Right lobe of liver (tissue), 4 donors: ENCODE measurements at regions not wholly inside any gene's neighbourhood (a gene's known extent, or its start where the extent isn't known, plus 50 kb on each side); places are given as distances from the start of the nearest gene placed in this dataset.
"Not testable (repeated sequence)": the region's sequence is repeated elsewhere in the genome, so short reads cannot be mapped to it uniquely, and the experiment has no call there.

Experiments used
- POLR2A ChIP-seq: fragments of 450-650 bp; IDR thresholded peaks from one replicate; pipeline ENCODE4 v1.6.1; 2017; ENCODE audit warnings: antibody characterized with exemption, mild to moderate bottlenecking
- TF ChIP-seq, protein P1 (sequence below), 4 donors: fragments of 200-600 bp in 3 of 4; fragments of 450-650 bp in 1 of 4; IDR thresholded peaks; one replicate each; pipeline versions ENCODE4 v1.5.1 to v1.8.0; 2016 to 2022; ENCODE audit warnings: antibody characterized with exemption in 4 of 4, mild to moderate bottlenecking in 2 of 4
- donor health status: DM: no; HTN: no; CAD: no.
- donor health status: DM: no; HTN: no; CAD: no.
- donor health status: DM: no; HTN: yes; CAD: no.

DNA sequence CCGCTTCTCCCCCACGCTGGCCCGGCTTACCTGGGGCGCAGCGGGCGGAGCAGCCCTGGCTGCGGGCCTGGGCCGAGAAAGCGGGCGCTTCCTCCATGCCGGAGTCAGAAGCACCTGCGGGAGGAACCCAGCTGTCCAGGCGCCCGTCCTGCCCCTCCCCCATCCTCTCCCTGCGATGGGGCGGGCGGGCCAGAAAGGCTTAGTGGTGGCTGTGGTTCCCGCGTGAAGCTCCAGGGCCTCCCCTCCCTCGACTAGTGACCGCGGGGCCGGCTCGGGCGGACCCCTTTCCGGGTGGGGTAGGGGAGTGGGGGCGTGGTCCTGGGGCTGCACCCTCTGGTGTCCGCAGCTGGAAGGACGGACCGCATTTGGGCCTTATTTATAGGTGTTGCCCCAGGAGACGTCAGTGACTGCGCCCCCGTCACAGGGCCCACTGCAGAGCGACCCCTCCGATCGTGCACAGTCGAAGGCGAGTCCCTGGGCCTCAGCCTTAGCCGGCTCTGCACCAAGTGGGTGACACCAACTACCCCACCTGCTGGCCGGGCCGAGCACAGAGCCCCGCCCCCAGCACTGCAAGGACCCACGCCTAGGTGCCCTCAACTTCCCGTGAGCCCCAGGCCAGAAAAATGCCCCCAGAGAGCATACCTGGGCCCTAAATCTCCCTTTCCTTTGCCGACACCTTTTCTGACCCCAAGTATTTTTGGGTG lies 302.7 kb downstream of the CCDC74A start:
- TF ChIP-seq, protein P1, sequence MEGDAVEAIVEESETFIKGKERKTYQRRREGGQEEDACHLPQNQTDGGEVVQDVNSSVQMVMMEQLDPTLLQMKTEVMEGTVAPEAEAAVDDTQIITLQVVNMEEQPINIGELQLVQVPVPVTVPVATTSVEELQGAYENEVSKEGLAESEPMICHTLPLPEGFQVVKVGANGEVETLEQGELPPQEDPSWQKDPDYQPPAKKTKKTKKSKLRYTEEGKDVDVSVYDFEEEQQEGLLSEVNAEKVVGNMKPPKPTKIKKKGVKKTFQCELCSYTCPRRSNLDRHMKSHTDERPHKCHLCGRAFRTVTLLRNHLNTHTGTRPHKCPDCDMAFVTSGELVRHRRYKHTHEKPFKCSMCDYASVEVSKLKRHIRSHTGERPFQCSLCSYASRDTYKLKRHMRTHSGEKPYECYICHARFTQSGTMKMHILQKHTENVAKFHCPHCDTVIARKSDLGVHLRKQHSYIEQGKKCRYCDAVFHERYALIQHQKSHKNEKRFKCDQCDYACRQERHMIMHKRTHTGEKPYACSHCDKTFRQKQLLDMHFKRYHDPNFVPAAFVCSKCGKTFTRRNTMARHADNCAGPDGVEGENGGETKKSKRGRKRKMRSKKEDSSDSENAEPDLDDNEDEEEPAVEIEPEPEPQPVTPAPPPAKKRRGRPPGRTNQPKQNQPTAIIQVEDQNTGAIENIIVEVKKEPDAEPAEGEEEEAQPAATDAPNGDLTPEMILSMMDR (IDR thresholded peaks at IDR 0.05) = not testable (repeated sequence)
- not testable (repeated sequence) for TF ChIP-seq POLR2A
